H9 (cell line): ENCODE measurements at regions not wholly inside any gene's neighbourhood (a gene's known extent, or its start where the extent isn't known, plus 50 kb on each side); places are given as distances from the start of the nearest gene placed in this dataset.

Experiments
- DNase-seq: peaks from one replicate; pipeline ENCODE4 v3.0.0-alpha.2; 2017
- H2AFZ ChIP-seq: one replicate; pipeline ENCODE4 v1.6.1; 2013; ENCODE audit warnings: mild to moderate bottlenecking, low read length, control low read depth, moderate library complexity
- H2AK5ac ChIP-seq: 2 replicates; pipeline ENCODE4 v1.6.1; 2013; ENCODE audit warnings: low read length, control low read depth, mixed read lengths; ENCODE audit not compliant: insufficient read length
- H2BK120ac ChIP-seq: one replicate; pipeline ENCODE4 v1.6.1; 2013; ENCODE audit warnings: low read depth, mild to moderate bottlenecking, low read length, control low read depth, inconsistent platforms; ENCODE audit not compliant: poor library complexity, severe bottlenecking
- H2BK12ac ChIP-seq: 2 replicates; pipeline ENCODE4 v1.6.1; 2013; ENCODE audit warnings: low read length, control low read depth, mixed read lengths, low read depth; ENCODE audit not compliant: insufficient read length
- H2BK15ac ChIP-seq: 2 replicates; pipeline ENCODE4 v1.6.1; 2013; ENCODE audit warnings: low read depth, low read length, control low read depth
- H2BK20ac ChIP-seq: one replicate; pipeline ENCODE4 v1.6.1; 2013; ENCODE audit warnings: low read depth, mild to moderate bottlenecking, low read length, control low read depth, inconsistent platforms; ENCODE audit not compliant: poor library complexity, severe bottlenecking
- H2BK5ac ChIP-seq: 2 replicates; pipeline ENCODE4 v1.6.1; 2013; ENCODE audit warnings: low read length, control low read depth, mixed read lengths; ENCODE audit not compliant: insufficient read length
- H3K14ac ChIP-seq: 2 replicates; pipeline ENCODE4 v1.6.1; 2013; ENCODE audit warnings: low read length, control low read depth; ENCODE audit not compliant: insufficient read depth
- H3K18ac ChIP-seq: 2 replicates; pipeline ENCODE4 v1.6.1; 2013; ENCODE audit warnings: low read depth, mild to moderate bottlenecking, mixed read lengths, low read length, control low read depth; ENCODE audit not compliant: insufficient read length
- H3K23ac ChIP-seq: 2 replicates; pipeline ENCODE4 v1.6.1; 2013; ENCODE audit warnings: low read length, control low read depth, mixed read lengths, low read depth; ENCODE audit not compliant: insufficient read length
- H3K23me2 ChIP-seq: 2 replicates; pipeline ENCODE4 v1.6.1; 2013; ENCODE audit warnings: low read depth, mild to moderate bottlenecking, mixed read lengths, low read length, control low read depth; ENCODE audit not compliant: insufficient read length, poor library complexity, severe bottlenecking
- H3K27ac ChIP-seq: 2 replicates; pipeline ENCODE4 v1.5.1; 2013; ENCODE audit warnings: low read length, control low read depth, mixed read lengths, low read depth; ENCODE audit not compliant: insufficient read length
- H3K27me3 ChIP-seq: 2 replicates; pipeline ENCODE4 v1.6.1; 2013; ENCODE audit warnings: low read length, control low read depth, inconsistent platforms; ENCODE audit not compliant: insufficient read depth
- H3K4ac ChIP-seq: 2 replicates; pipeline ENCODE4 v1.6.1; 2013; ENCODE audit warnings: low read depth, mild to moderate bottlenecking, control low read depth, inconsistent platforms, low read length, moderate library complexity
- H3K4me1 ChIP-seq: 2 replicates; pipeline ENCODE4 v1.6.1; 2013; ENCODE audit warnings: low read length, control low read depth, inconsistent platforms; ENCODE audit not compliant: insufficient read depth
- H3K4me2 ChIP-seq: 2 replicates; pipeline ENCODE4 v1.6.1; 2013; ENCODE audit warnings: low read length, control low read depth, mixed read lengths; ENCODE audit not compliant: insufficient read length, insufficient read depth
- H3K56ac ChIP-seq: 2 replicates; pipeline ENCODE4 v1.6.1; 2013; ENCODE audit warnings: low read depth, mild to moderate bottlenecking, mixed read lengths, low read length, control low read depth; ENCODE audit not compliant: insufficient read length
- H3K79me1 ChIP-seq: 2 replicates; pipeline ENCODE4 v1.6.1; 2013; ENCODE audit warnings: low read depth, mild to moderate bottlenecking, moderate library complexity, low read length, control low read depth, inconsistent platforms; ENCODE audit not compliant: insufficient read depth, poor library complexity, severe bottlenecking
- H3K79me2 ChIP-seq: 2 replicates; pipeline ENCODE4 v1.6.1; 2013; ENCODE audit warnings: low read length, control low read depth, inconsistent platforms; ENCODE audit not compliant: insufficient read depth
- H3K9ac ChIP-seq: 2 replicates; pipeline ENCODE4 v1.6.1; 2013; ENCODE audit warnings: low read length, control low read depth, mixed read lengths; ENCODE audit not compliant: insufficient read length; ENCODE audit errors: extremely low read depth
- H3K9me3 ChIP-seq: one replicate; pipeline ENCODE4 v1.6.1; 2013; ENCODE audit warnings: low read depth, low read length, inconsistent platforms; ENCODE audit not compliant: control insufficient read depth
- H3T11ph ChIP-seq: one replicate; pipeline ENCODE4 v1.6.1; 2013; ENCODE audit warnings: mild to moderate bottlenecking, low read length, control low read depth, inconsistent platforms
- H4K20me1 ChIP-seq: one replicate; pipeline ENCODE4 v1.6.1; 2013; ENCODE audit not compliant: control insufficient read depth, insufficient read length, insufficient read depth
- H4K5ac ChIP-seq: 2 replicates; pipeline ENCODE4 v1.6.1; 2013; ENCODE audit warnings: low read depth, mild to moderate bottlenecking, mixed read lengths, low read length, control low read depth; ENCODE audit not compliant: insufficient read length
- H4K8ac ChIP-seq: replicated peaks from 2 replicates; pipeline ENCODE4 v1.6.1; 2013; ENCODE audit warnings: low read length, control low read depth, mixed read lengths, low read depth; ENCODE audit not compliant: insufficient read length
- H4K91ac ChIP-seq: 2 replicates; pipeline ENCODE4 v1.6.1; 2013; ENCODE audit warnings: low read depth, mild to moderate bottlenecking, moderate library complexity, mixed read lengths, low read length, control low read depth; ENCODE audit not compliant: insufficient read length
- H3K27ac Mint-ChIP-seq, 3 experiments: 2 replicates in 2 of 3; 3 replicates in 1 of 3; pipeline ENCODE4 v1.8.0; 2020 to 2021; ENCODE audit warnings: mixed read lengths in 3 of 3, mild to moderate bottlenecking in 1 of 3, moderate library complexity in 1 of 3
- H3K27me3 Mint-ChIP-seq: 2 replicates; pipeline ENCODE4 v1.8.0; 2021; ENCODE audit warnings: low read depth, mild to moderate bottlenecking, moderate library complexity, mixed read lengths
- H3K36me3 Mint-ChIP-seq, 3 experiments: 2 replicates in 2 of 3; 3 replicates in 1 of 3; pipeline ENCODE4 v1.8.0; 2020 to 2021; ENCODE audit warnings: low read depth in 3 of 3, mixed read lengths in 3 of 3; ENCODE audit not compliant: insufficient read depth in 1 of 3
- H3K4me1 Mint-ChIP-seq, 2 experiments: 2 replicates each; pipeline ENCODE4 v1.8.0; 2020; ENCODE audit warnings: mixed read lengths in 2 of 2
- H3K4me3 Mint-ChIP-seq, 2 experiments: 2 replicates in 1 of 2; 3 replicates in 1 of 2; pipeline ENCODE4 v1.8.0; 2020 to 2021; ENCODE audit warnings: mild to moderate bottlenecking in 2 of 2, mixed read lengths in 2 of 2, moderate library complexity in 1 of 2
- H3K9me3 Mint-ChIP-seq, 2 experiments: 2 replicates in 1 of 2; 3 replicates in 1 of 2; pipeline ENCODE4 v1.8.0; 2020; ENCODE audit warnings: mild to moderate bottlenecking in 2 of 2, mixed read lengths in 2 of 2, moderate library complexity in 1 of 2
- CTCF ChIP-seq: fragments of 200-600 bp; sonication (generic); conservative IDR thresholded peaks from 3 replicates; pipeline ENCODE4 v1.8.0; 2021; ENCODE audit warnings: antibody characterized with exemption, mild to moderate bottlenecking
- WGBS: extraction: QIAGEN DNeasy Blood & Tissue Kit; methylation state at CpG from one replicate; pipeline ENCODE4 v1.1.7; 2013; ENCODE audit warnings: missing lambda C conversion rate, low lambda C conversion rate, mixed read lengths; ENCODE audit not compliant: insufficient read length; ENCODE audit errors: extremely low coverage; 5-methylcytosine and 5-hydroxymethylcytosine counted together

GRCh38 chr16:86949630-86950029 is 367.6 kb downstream of the C16orf95 start:
- Histone ChIP-seq H3K14ac (no peak overlapping the region), H4K5ac (no peak overlapping the region), H3T11ph (no peak overlapping the region), H3K18ac (no peak overlapping the region), H3K23ac (no peak overlapping the region), H2BK15ac (no peak overlapping the region), H2BK120ac (no peak overlapping the region), H4K20me1 (no peaks in the 10 kb centered on the region), H3K56ac (no peak overlapping the region), H3K79me1 (no peaks in the 10 kb centered on the region), H3K4ac (no peak overlapping the region), H2BK20ac (no peak overlapping the region), H3K27ac (no peak overlapping the region), H3K79me2 (no peaks in the 10 kb centered on the region), H4K91ac (no peak overlapping the region), H3K27me3 (no peaks in the 10 kb centered on the region), H3K4me1 (no peaks in the 10 kb centered on the region), H2BK12ac (no peak overlapping the region), H2BK5ac (no peak overlapping the region), H3K23me2 (no peaks in the 10 kb centered on the region), H4K8ac (no peak overlapping the region), H2AK5ac (no peak overlapping the region), H3K9ac (no peak overlapping the region), H2AFZ (no peak overlapping the region), H3K9me3 (no peaks in the 10 kb centered on the region), H3K4me2 (no peak overlapping the region)
- Mint-ChIP-seq H3K4me3 (no peak overlapping the region), H3K27me3 (peaks cover 4% of the 10 kb centered on the region; the same call in 1 of the 2 replicates), H3K9me3 (peaks cover 4 to 10% of the 10 kb centered on the region in 2 experiments; a peak in 4 of 5 replicates), H3K27ac (no peak overlapping the region), H3K4me1 (peaks cover 15 to 20% of the 10 kb centered on the region in 2 experiments), H3K36me3 (peaks cover 0 to 7% (median 4%) of the 10 kb centered on the region in 3 experiments; a peak in 2 of 7 replicates)
- no peak for DNase-seq
- WGBS: no CpG with 5 or more reads among the region's 3 CpGs
- TF ChIP-seq CTCF: no peak
